ENCODE measurements at regions not wholly inside any gene's neighbourhood (a gene's known extent, or its start where the extent isn't known, plus 50 kb on each side); places are given as distances from the start of the nearest gene placed in this dataset.

DNA sequence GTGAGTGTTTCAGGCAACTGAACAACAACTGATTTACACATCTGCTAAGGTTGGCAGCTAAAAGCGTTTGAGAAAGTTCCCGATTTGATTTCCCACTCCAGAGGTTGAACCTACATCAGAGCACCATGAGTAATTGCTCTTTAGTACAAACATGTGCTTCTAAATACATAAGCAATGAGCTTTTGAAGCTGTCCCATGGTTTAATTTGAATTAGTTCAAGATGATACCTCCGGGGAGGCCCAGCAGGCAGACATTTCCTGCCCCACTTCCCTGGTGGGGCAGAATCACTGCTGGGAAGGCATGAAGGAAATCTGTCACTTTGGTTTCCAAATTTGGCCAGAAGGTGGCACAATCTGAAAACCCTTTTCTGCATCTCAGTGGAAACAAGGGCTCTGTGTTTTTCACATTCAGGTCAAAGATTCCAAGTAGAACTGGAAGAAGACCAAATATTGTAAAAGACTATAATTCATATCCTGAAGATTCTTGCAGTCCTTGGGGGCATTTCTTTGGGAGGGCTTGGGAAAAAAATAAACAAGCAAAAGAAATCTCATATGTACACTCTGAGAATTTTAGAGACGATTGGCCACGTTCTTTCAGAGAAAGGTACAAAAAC lies 176.2 kb upstream of the FAM20A start:
- Histone ChIP-seq H3K9ac (ENCODE audit: low read depth, low read length) (no peak overlapping the region), H3K4me3 (ENCODE audit: low read depth, low read length) (no peak overlapping the region), H3K9me3 (ENCODE audit: control insufficient read depth, insufficient read depth, low read length) (no peaks in the 10 kb centered on the region), H3K36me3 (ENCODE audit: control insufficient read depth, insufficient read depth, low read length) (no peaks in the 10 kb centered on the region), H3K27me3 (ENCODE audit: control insufficient read depth, insufficient read depth, low read length) (no peaks in the 10 kb centered on the region), H3K4me1 (ENCODE audit: control insufficient read depth, insufficient read depth, low read length) (no peaks in the 10 kb centered on the region)

DNA sequence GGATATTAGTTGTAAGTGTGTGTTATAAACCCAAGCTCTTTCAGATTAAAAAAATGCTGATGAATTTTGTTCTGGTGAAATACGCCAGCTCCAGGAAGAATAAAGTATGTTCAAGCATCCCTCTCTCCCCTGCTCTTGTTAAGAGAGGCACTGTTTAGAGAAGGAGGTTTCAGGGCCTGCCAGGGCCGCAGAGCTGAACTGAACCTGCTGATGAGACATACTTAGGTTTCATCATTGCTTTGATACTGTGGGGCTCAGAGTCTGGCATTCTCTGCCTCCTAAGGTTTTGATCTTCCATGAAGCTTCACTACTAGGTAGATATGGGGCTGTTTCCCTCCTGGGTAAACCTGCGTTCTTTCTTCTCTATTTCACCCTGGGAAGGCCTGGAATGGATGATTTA lies 175.3 kb upstream of the FAM20A start:
- Histone ChIP-seq H3K4me3 (ENCODE audit: low read depth, low read length) (no peak overlapping the region), H3K9me3 (ENCODE audit: control insufficient read depth, insufficient read depth, low read length) (no peaks in the 10 kb centered on the region), H3K27me3 (ENCODE audit: control insufficient read depth, insufficient read depth, low read length) (no peaks in the 10 kb centered on the region), H3K36me3 (ENCODE audit: control insufficient read depth, insufficient read depth, low read length) (no peaks in the 10 kb centered on the region), H3K9ac (ENCODE audit: low read depth, low read length) (no peak overlapping the region), H3K4me1 (ENCODE audit: control insufficient read depth, insufficient read depth, low read length) (no peaks in the 10 kb centered on the region)

- Histone ChIP-seq H3K4me1 (ENCODE audit: control insufficient read depth, insufficient read depth, low read length) (no peaks in the 10 kb centered on the region), H3K27me3 (ENCODE audit: control insufficient read depth, insufficient read depth, low read length) (no peaks in the 10 kb centered on the region), H3K36me3 (ENCODE audit: control insufficient read depth, insufficient read depth, low read length) (no peaks in the 10 kb centered on the region), H3K9me3 (ENCODE audit: control insufficient read depth, insufficient read depth, low read length) (no peaks in the 10 kb centered on the region), H3K4me3 (ENCODE audit: low read depth, low read length) (no peak overlapping the region), H3K9ac (ENCODE audit: low read depth, low read length) (no peak overlapping the region)
Measured at GRCh38 chr17:68775969-68776368, 174.8 kb upstream of the FAM20A start.

DNA sequence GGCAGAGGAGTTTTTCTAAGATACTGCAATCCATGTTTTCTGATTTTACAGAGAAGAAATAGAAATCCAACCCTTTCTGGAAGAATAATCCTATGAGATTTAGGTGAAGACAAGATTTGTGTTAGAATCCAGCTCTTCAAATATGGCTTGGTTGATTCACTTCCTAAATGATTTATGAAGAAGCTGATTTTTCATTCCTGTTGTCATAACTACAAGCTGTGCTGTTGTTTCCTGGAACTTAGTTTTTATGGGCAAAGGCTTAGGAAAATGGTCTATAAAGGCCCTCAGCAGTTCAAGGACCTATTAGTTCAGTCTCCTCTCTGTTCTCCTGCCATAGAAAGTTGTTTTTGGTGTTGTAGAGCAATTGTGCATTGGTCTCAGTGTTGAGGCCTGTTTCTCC lies 174.2 kb upstream of the FAM20A start:
- no peaks in the 10 kb centered on the region for H3K36me3 ChIP-seq (ENCODE audit: control insufficient read depth, insufficient read depth, low read length)
- no peak overlapping the region for H3K9ac ChIP-seq (ENCODE audit: low read depth, low read length)
- no peaks in the 10 kb centered on the region for H3K4me1 ChIP-seq (ENCODE audit: control insufficient read depth, insufficient read depth, low read length)
- no peaks in the 10 kb centered on the region for H3K27me3 ChIP-seq (ENCODE audit: control insufficient read depth, insufficient read depth, low read length)
- no peak overlapping the region for H3K4me3 ChIP-seq (ENCODE audit: low read depth, low read length)
- H3K9me3 ChIP-seq (ENCODE audit: control insufficient read depth, insufficient read depth, low read length) = no peaks in the 10 kb centered on the region

GRCh38 chr17:68771867-68772515 lies 170.8 kb upstream of the FAM20A start:
- H3K36me3 ChIP-seq (ENCODE audit: control insufficient read depth, insufficient read depth, low read length) = no peaks in the 10 kb centered on the region
- no peak overlapping the region for H3K9ac ChIP-seq (ENCODE audit: low read depth, low read length)
- H3K4me3 ChIP-seq (ENCODE audit: low read depth, low read length) = no peak overlapping the region
- no peaks in the 10 kb centered on the region for H3K27me3 ChIP-seq (ENCODE audit: control insufficient read depth, insufficient read depth, low read length)
- H3K9me3 ChIP-seq (ENCODE audit: control insufficient read depth, insufficient read depth, low read length) = no peaks in the 10 kb centered on the region
- no peaks in the 10 kb centered on the region for H3K4me1 ChIP-seq (ENCODE audit: control insufficient read depth, insufficient read depth, low read length)

DNA sequence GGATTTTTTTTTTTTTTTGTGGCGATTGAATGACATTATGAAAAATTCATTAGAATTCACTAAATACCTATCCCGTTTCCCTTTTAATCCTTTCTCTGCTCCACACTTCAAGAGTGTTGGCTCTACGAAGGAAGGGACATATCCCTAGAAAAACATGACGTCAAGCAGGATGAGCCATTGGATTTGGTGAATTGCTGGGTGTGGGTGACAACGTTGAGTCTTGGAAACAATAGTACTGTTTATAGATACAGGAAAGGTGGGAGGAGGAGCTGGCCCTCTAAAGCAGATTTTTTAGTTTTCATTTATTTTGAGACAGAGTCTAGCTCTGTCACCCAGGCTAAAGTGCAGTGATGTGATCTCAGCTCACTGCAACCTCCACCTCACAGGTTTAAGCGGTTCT lies 167.6 kb upstream of the FAM20A start:
- H3K9ac ChIP-seq (ENCODE audit: low read depth, low read length) = no peak overlapping the region
- no peaks in the 10 kb centered on the region for H3K36me3 ChIP-seq (ENCODE audit: control insufficient read depth, insufficient read depth, low read length)
- H3K27me3 ChIP-seq (ENCODE audit: control insufficient read depth, insufficient read depth, low read length) = no peaks in the 10 kb centered on the region
- no peaks in the 10 kb centered on the region for H3K9me3 ChIP-seq (ENCODE audit: control insufficient read depth, insufficient read depth, low read length)
- H3K4me1 ChIP-seq (ENCODE audit: control insufficient read depth, insufficient read depth, low read length) = no peaks in the 10 kb centered on the region
- no peak overlapping the region for H3K4me3 ChIP-seq (ENCODE audit: low read depth, low read length)

DNA sequence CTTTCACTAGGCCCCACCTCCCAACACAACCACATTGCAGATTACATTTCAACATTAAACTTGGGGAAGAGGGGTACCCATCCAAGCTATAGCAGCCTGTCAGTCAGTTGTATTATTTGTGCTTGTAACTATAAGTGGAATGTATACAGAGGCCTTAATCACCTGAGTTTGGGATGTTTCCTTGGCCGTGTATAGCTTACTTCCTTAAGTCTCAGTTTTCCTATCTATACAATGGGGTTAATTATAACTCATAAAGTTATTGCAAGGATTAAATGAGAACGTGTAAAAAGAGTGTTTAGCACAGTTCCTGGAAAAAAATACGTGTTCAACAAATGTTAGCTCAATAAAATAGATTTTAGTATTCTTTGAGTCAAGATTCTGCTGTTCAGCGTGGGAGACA lies 165.5 kb upstream of the FAM20A start:
- H3K36me3 ChIP-seq (ENCODE audit: control insufficient read depth, insufficient read depth, low read length) = no peaks in the 10 kb centered on the region
- H3K9me3 ChIP-seq (ENCODE audit: control insufficient read depth, insufficient read depth, low read length) = no peaks in the 10 kb centered on the region
- no peak overlapping the region for H3K4me3 ChIP-seq (ENCODE audit: low read depth, low read length)
- H3K9ac ChIP-seq (ENCODE audit: low read depth, low read length) = no peak overlapping the region
- H3K4me1 ChIP-seq (ENCODE audit: control insufficient read depth, insufficient read depth, low read length) = no peaks in the 10 kb centered on the region
- no peaks in the 10 kb centered on the region for H3K27me3 ChIP-seq (ENCODE audit: control insufficient read depth, insufficient read depth, low read length)

DNA sequence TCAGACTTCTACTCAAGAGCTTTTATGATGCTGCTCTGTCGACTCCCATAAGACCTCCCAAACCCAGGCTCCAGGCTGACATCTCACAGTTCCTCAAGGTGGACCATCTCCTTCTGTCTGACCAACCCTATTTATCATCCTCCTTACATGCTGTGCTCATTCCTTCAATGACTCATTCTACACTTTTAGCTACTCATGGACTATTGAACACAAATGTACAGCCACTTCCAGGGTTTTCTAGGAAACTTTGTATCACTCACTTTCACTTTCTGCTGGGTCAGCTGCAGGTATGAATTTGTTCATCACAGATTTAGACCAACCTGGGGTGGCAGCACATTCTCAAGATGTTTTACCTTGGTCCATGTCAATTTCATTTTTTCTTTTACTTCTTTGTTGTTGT lies 162.4 kb upstream of the FAM20A start:
- Histone ChIP-seq H3K4me1 (ENCODE audit: control insufficient read depth, insufficient read depth, low read length) (peaks cover 7% of the 10 kb centered on the region), H3K4me3 (ENCODE audit: low read depth, low read length) (no peak overlapping the region), H3K27me3 (ENCODE audit: control insufficient read depth, insufficient read depth, low read length) (no peaks in the 10 kb centered on the region), H3K9ac (ENCODE audit: low read depth, low read length) (no peak overlapping the region), H3K9me3 (ENCODE audit: control insufficient read depth, insufficient read depth, low read length) (no peaks in the 10 kb centered on the region), H3K36me3 (ENCODE audit: control insufficient read depth, insufficient read depth, low read length) (no peaks in the 10 kb centered on the region)

- Histone ChIP-seq H3K4me1 (ENCODE audit: control insufficient read depth, insufficient read depth, low read length) (peaks cover 7% of the 10 kb centered on the region), H3K9ac (ENCODE audit: low read depth, low read length) (no peak overlapping the region), H3K4me3 (ENCODE audit: low read depth, low read length) (no peak overlapping the region), H3K9me3 (ENCODE audit: control insufficient read depth, insufficient read depth, low read length) (no peaks in the 10 kb centered on the region), H3K27me3 (ENCODE audit: control insufficient read depth, insufficient read depth, low read length) (no peaks in the 10 kb centered on the region), H3K36me3 (ENCODE audit: control insufficient read depth, insufficient read depth, low read length) (no peaks in the 10 kb centered on the region)
Measured at GRCh38 chr17:68762911-68763310, 161.7 kb upstream of the FAM20A start.

DNA sequence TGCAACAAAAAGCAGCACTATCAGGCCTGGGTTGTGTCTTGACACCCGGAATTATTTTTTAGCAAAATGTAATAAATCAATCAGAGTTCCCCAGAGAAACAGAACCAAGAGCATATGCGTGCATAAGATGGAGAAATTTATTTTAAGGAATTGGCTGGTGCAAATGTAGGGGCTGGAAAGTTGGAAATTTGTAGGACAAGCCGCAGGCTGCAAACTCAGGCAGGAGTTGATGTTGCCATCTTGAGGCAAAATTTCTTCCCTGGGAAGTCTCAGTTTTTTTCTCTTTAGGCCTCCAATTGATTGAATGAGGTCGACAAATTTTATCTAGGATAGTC lies 158.9 kb upstream of the FAM20A start:
- peaks cover 3% of the 10 kb centered on the region for H3K9me3 ChIP-seq (ENCODE audit: control insufficient read depth, insufficient read depth, low read length)
- no peaks in the 10 kb centered on the region for H3K36me3 ChIP-seq (ENCODE audit: control insufficient read depth, insufficient read depth, low read length)
- H3K27me3 ChIP-seq (ENCODE audit: control insufficient read depth, insufficient read depth, low read length) = no peaks in the 10 kb centered on the region
- no peak overlapping the region for H3K4me3 ChIP-seq (ENCODE audit: low read depth, low read length)
- peaks cover 7% of the 10 kb centered on the region for H3K4me1 ChIP-seq (ENCODE audit: control insufficient read depth, insufficient read depth, low read length)
- no peak overlapping the region for H3K9ac ChIP-seq (ENCODE audit: low read depth, low read length)

- H3K4me1 ChIP-seq (ENCODE audit: control insufficient read depth, insufficient read depth, low read length) = peaks cover 7% of the 10 kb centered on the region
- H3K27me3 ChIP-seq (ENCODE audit: control insufficient read depth, insufficient read depth, low read length) = no peaks in the 10 kb centered on the region
- peak overlapping the region; percentile 47 for H3K9ac ChIP-seq (ENCODE audit: low read depth, low read length)
- H3K36me3 ChIP-seq (ENCODE audit: control insufficient read depth, insufficient read depth, low read length) = no peaks in the 10 kb centered on the region
- peaks cover 3% of the 10 kb centered on the region for H3K9me3 ChIP-seq (ENCODE audit: control insufficient read depth, insufficient read depth, low read length)
- H3K4me3 ChIP-seq (ENCODE audit: low read depth, low read length) = no peak overlapping the region
Measured at GRCh38 chr17:68759343-68760140, 158.4 kb upstream of the FAM20A start.

DNA sequence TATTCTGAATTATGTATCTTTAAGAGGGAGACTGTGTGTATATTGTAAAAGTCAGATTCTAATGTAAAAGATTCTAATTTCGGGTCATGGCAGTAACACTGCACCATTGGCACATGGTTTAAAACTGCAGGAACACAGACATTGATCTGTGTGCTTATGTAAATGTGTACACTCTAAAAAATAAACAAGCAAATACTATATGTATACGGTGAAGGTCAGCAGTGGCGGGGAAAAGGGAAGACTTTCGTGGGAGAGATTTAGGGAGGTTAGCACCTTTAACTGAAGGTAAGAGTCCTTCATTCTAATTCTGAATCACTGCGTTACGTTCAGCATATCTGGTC lies 157.8 kb upstream of the FAM20A start:
- H3K36me3 ChIP-seq (ENCODE audit: control insufficient read depth, insufficient read depth, low read length) = no peaks in the 10 kb centered on the region
- H3K9ac ChIP-seq (ENCODE audit: low read depth, low read length) = peak overlapping the region; percentile 28

More for the DNA sequence above, 157.8 kb upstream of the FAM20A start:
- Histone ChIP-seq H3K9me3 (ENCODE audit: control insufficient read depth, insufficient read depth, low read length) (peaks cover 3% of the 10 kb centered on the region), H3K27me3 (ENCODE audit: control insufficient read depth, insufficient read depth, low read length) (no peaks in the 10 kb centered on the region), H3K4me1 (ENCODE audit: control insufficient read depth, insufficient read depth, low read length) (peaks cover 7% of the 10 kb centered on the region), H3K4me3 (ENCODE audit: low read depth, low read length) (no peak overlapping the region)

Data from iPS-15b (cell line).